Activated CD8-positive, alpha-beta memory T cell treated with anti-CD3 and anti-CD28 coated beads, Interleukin-2, amount 50 U/mL, for 48 hours (primary cell): ENCODE measurements at regions not wholly inside any gene's neighbourhood (a gene's known extent, or its start where the extent isn't known, plus 50 kb on each side); places are given as distances from the start of the nearest gene placed in this dataset.

ENCODE experiments used
- DNase-seq: peaks from one replicate; pipeline ENCODE4 v3.0.0-alpha.2; 2020

GRCh38 chr22:19625331-19626041 is 88.8 kb upstream of the SEPTIN5 start:
- no peak for DNase-seq

- DNase-seq: no peak
Measured at GRCh38 chr22:19626042-19626587, 88.2 kb upstream of the SEPTIN5 start.

DNA sequence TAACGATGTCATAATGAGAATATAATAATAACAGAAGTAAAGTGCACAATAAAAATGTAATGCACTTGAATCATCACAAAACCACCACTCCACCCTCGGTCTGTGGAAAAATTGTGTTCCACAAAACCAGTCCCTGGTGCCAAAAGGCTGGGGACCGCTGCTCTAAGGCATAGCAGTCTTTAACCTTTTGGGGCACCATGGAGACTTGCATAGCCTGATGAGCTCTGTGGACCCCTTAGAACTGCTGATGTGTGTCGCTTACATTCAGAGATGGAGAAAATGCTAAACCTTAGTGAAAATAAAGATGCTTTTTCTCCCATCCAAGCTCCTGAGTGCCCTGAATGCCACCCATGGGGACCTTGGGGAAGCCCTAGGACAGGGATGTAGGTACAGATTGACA is 87.6 kb upstream of the SEPTIN5 start:
- no peak for DNase-seq

DNA sequence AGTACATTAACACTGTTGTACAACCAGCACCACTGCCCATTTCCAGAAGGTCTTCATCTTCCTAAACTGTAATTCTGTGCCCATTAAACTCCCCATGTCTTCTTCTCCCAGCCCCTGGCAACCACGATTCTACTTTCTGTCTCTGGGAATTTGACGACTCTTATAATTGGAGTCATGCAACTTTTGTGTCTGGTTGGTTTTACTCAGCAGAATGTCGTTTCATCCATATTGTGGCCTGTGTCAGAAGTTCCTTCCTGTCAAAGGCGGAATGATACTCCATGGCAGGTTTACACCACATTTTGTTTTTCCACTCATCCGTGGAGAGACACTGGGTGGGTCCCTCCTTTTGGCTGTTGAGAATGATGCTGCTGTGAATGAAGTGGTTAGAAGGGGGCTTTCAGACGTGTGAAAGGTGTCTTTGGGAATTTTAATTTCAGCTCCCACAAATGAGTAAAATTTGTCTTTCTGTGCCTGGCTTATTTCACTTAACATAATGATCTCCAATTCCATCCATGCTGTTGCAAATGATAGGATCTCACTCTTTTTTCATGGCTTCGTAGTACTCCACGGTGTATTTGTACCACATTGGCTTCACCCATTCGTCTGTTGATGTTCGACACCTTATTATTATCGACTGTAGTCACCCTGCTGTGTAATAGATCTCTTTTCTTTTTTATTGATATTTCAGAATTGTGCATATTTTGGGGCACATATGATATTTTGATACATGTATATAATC is 86.1 kb upstream of the SEPTIN5 start:
- no peak for DNase-seq

DNA sequence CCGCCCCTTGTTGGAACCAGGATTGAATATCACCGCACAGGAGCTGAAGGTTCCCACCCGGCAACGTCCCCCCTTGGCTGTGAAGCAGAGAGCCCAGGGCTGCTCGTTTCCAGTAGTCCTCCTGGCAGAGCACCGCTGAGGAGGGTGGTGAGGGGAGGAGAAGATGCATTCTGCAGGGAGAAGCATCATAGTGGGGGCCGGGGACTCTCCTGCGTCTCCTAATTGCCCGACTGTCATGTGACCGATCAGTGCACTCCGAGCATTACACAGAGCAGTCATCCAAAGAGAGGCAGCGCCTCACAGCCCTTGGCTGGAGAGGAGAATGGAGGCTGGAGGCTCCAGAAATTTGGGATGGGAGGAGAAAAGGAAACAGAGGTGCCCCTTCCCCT is 85.0 kb upstream of the SEPTIN5 start:
- DNase-seq: peak; percentile 39

GRCh38 chr22:19629720-19630419 is 84.4 kb upstream of the SEPTIN5 start:
- peak; percentile 93 for DNase-seq

GRCh38 chr22:19630614-19631013 is 83.7 kb upstream of the SEPTIN5 start:
- peak; percentile 25 for DNase-seq

GRCh38 chr22:19631899-19632667 is 82.2 kb upstream of the SEPTIN5 start:
- peak; percentile 57 for DNase-seq

DNA sequence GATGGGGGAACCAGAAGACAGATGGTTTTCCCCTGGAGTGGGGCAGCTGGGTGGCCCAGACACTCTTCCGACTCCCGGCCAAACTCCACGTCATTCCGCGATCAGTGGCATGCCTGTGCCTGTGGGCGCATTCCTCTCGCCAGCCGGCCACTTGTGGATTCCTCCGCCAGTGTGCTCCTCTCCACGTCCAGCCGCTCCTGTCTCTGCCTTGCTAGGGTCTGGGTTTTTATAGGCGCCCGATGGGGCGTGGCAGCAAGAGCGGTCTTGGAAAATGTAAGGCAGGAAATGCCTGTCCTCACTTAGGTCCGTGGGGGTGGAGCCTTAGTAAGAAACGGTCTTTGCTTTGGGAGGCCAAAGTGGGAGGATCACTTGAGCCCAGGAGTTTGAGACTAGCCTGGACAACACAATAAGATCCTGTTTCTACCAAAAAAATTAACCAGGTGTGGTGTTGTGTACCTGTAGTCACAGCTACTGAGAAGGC is 81.6 kb upstream of the SEPTIN5 start:
- DNase-seq: peak; percentile 42

DNA sequence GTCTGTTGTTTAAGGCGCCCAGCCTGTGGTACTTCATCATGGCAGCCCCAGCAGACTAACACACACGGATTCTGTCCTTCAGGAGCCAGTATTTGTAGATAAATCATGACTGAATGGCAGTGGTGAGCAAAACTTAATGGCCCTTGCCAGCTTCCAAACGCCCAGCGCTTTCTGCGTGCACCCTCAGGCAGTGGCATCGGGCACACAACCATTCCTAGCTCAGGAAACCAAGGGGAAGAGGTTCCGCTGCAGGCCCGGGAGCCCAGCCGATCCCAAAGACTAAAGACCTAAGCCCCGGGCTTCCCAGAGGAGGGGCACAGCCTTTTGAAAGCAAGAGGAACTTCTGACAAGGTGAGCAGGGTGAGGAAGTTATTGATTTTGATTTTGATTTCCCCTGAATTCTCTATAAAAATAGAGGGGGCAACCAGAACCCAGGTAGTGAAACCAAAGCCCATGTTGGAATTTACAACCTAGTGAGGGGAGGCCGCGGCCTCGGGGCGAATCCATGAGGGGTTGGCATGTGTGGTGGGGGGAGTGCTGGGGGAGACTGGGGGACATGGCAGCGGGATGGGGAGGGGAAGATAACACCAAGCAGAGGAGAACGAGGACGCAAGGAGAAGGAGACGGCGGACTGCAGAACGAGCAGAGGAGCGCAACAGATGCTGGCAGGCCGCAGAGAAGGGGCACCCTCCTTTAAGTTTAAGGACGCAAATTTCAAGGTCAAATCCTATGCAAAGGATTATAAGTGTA is 79.9 kb upstream of the SEPTIN5 start:
- DNase-seq: peak; percentile 35

DNA sequence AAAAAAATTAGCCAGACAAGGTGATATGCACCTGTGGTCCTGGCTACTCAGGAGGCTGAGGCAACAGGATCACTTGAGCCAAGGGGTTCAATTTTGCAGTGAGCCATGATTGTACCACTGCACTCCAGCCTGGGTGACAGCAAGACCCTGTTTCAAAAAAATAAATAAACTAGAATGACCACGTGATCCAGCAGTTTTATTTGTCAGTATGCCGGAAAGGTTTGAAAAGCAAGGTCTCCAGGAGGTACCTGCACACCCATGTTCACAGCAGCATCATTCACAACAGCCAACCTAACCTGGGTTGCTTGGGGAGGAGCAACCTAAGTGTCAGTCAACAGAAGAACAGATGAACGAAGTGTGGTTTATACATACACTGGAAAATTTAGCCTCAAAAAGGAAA is 78.7 kb upstream of the SEPTIN5 start:
- DNase-seq: no peak

DNA sequence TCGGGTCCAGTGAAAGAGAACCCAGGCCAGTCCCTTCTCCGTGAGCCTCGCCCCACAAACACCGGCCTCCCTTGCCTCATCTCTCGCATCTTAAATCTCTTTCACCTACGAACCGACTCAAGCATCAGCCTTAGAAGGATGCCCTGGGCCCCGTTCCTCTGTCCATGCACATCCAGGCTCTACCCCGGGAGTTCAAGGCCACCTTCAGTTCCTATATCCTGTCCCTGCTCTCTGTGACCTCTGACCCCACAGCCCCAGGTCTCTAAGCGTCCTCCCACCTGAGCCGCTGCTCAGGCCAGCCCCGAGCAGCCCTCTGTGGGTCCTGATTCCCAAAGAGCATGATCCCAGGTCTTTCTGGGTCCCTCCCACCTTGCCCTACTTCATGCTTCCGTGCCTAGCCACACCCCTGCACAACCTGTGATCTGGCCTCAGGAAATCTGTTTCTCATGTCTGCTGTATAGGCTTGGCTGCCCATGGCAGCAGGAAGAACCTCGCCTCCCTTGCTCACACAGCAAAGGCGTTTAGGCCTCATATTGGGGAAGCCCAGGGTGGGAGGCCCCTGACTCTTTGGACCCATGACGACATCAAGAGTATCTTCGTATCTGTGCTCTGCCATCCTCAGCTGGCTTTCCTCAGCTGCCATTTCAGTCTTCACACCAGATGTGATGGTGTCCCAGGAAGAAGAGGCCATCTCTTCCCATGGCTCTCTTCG is 77.5 kb upstream of the SEPTIN5 start:
- peak; percentile 28 for DNase-seq

DNA sequence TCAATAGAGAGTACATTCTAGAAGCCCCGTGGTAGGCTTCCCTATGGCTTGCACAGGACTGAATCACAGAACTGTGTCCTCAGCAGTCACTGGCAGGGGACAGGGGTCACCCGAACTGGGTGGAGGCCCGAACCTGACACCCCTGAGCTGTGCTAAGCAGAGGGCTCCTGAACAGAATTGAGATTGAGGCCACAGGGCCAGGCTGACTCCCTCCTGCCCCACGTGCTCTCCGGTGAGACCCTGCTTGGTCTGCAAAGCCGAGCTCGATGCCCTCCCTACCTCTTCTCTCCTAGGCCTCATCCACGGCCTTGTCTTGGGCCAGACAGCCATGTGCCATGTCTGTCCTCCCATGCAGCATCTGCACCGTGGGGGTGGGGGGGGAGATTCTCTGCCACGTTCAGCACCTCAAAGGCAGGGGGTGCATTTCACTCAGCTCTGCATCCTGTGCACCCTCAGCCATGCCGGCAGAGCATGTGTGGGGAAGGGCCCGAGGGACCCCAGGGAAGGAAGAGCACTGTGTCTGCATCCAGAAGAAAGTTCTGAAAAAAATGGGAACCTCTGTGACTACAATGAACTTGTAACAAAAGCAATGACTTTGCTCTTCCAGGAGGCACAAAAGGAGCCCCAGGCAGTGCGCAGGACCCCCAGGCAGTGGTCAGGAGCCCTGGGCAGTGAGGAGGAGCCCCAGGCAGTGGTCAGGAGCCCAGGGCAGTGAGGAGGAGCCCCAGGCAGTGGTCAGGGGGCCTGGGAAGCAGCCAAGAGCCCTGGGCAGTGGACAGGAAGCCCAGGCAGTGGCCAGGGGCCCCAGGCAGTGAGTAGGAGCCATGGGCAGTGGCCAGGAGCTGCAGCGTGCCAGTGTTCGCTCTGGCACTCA is 76.7 kb upstream of the SEPTIN5 start:
- DNase-seq: peak; percentile 20

GRCh38 chr22:19638282-19639015 is 75.9 kb upstream of the SEPTIN5 start:
- DNase-seq: peak; percentile 41

DNA sequence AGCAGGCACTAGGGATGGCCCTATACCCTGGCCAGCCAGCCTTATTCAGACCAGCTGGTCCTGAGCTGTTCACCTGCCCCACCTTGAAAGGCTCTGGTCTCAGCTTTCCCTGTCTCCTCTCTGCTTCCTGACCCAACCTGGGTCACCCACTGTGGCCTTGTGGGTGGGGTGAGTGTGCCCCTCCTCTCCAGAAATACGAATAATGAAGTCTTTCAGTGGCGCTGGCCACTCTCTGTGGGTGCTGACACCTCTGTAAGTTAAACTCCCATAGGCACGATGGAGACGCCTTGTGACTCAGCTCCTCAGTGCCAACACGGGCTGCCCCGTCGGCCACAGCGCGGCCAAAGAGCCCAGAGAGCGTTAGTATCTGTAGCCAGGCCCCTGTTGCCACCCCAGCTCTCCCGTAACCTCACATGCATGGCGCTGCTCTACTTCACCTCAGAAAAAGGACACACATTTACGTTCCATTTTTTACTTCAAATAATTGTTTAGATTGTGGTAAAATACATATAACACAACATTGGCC is 74.6 kb upstream of the SEPTIN5 start:
- peak; percentile 22 for DNase-seq

DNA sequence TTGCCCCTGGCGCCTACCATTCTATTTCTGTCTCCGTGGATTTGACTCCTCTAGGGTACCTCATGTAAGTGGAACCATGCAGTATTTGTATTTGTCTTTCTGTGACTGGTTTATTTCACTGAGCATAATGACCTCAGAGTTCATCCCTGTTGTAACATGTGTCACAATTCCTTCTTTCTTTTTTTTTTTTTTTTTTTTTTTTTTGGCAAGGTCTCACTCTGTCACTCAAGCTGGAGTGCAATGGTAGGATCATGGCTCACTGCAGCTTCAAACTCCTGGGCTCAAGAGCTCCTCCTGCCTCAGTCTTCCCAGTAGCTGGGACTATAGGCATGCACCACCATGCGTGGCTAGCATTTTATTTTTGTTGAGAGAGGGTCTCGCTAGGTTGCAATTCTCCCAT is 74.0 kb upstream of the SEPTIN5 start:
- no peak for DNase-seq

DNA sequence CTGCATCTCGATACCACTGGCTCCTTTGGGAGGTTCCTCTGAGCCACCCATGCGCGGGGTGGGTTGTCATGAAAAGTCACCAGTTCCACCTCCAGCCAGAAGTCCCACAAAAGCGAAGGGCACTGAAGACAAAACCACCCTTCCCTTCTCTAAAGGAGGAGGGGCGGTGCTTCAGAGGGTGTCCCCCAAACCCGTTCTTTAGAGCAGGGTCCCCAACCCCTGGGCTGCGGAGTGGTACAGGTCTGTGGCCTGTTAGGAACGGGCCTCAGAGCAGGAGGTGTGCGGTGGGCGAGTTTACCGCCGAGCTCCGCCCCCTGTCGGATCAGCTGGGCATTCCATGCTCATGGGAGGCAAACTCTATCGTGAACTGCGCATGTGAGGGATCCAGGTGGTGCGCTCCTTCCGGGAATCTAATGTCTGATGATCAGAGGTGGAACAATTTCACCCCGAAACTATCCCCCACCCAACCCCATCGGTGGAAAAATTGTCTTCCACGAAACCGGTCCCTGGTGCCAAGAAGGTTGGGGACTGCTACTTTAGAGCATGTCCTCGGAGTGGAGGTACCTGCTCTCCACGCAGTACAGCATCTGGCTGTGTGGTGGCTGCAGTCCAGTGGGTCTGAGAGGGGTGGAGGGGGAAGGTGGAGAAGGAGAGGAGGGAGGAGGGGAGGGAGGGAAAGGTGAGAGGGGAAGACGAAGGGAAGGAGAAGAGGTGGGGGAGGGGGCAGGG is 72.9 kb upstream of the SEPTIN5 start:
- DNase-seq: peak; percentile 39

DNA sequence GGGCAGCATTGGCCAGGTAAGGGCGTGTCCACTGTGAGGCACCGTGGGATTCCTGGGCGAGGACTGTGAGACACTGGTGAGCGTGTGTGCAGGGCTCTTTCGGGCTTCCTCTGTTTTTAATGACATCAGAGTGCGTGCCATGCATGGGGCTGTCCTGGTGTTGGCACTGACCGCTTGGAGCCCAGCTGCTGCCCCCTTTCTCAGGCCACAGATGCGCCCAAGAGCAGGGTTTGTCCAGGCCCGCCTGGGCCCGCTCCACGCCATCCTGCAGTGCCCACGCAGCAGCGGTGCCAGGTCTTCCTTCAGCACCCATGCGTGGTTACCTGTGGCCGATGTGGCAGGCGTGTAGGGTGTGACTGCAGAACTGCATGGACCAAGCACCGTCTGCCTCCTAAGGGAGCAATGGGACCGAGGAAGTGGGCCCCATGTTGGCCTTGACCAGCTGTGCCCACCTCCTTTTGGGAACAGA is 72.3 kb upstream of the SEPTIN5 start:
- DNase-seq: peak; percentile 22
